ENCODE measurements at regions not wholly inside any gene's neighbourhood (a gene's known extent, or its start where the extent isn't known, plus 50 kb on each side); places are given as distances from the start of the nearest gene placed in this dataset.

DNA sequence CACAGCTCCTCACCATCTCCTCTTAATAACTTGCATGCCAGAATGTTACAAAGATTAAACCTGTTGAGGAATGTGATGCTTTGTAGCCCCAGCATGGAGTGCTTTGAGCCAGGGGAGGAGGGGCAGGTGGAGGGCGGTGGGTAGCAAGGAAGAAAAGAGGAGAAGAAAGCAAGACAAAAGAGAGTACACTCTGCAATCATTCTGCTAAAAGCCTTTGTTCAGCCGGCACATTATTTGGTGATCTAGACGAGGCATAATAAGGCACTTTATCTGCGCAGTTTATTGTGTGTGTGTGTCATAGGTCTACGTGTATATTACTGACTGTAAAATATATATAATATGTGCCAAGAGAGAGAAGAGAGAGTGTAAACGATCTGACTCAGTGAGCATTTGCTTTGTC, 139.1 kb downstream of the SOX9 start:
- TF ChIP-seq, protein P1, sequence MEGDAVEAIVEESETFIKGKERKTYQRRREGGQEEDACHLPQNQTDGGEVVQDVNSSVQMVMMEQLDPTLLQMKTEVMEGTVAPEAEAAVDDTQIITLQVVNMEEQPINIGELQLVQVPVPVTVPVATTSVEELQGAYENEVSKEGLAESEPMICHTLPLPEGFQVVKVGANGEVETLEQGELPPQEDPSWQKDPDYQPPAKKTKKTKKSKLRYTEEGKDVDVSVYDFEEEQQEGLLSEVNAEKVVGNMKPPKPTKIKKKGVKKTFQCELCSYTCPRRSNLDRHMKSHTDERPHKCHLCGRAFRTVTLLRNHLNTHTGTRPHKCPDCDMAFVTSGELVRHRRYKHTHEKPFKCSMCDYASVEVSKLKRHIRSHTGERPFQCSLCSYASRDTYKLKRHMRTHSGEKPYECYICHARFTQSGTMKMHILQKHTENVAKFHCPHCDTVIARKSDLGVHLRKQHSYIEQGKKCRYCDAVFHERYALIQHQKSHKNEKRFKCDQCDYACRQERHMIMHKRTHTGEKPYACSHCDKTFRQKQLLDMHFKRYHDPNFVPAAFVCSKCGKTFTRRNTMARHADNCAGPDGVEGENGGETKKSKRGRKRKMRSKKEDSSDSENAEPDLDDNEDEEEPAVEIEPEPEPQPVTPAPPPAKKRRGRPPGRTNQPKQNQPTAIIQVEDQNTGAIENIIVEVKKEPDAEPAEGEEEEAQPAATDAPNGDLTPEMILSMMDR (IDR thresholded peaks at IDR 0.05), result no peak
- no peak for TF ChIP-seq POLR2A (IDR thresholded peaks at IDR 0.05)
